Activated effector memory CD4-positive, alpha-beta T cell treated with anti-CD3 and anti-CD28 coated beads, Interleukin-2, amount 50 U/mL, for 16 hours (primary cell): ENCODE measurements at regions not wholly inside any gene's neighbourhood (a gene's known extent, or its start where the extent isn't known, plus 50 kb on each side); places are given as distances from the start of the nearest gene placed in this dataset.
"Not testable (repeated sequence)": the region's sequence is repeated elsewhere in the genome, so short reads cannot be mapped to it uniquely, and the experiment has no call there.

Source experiments
- DNase-seq: peaks from one replicate; pipeline ENCODE4 v3.0.0-alpha.2; 2020

- not testable (repeated sequence) for DNase-seq
Measured at GRCh38 chr5:30455484-30455883, 738.0 kb upstream of the CDH6 start.

- no peak for DNase-seq
Measured at GRCh38 chr5:30453168-30453567, 740.3 kb upstream of the CDH6 start.

GRCh38 chr5:30450153-30450552 is 743.3 kb upstream of the CDH6 start:
- DNase-seq = no peak

- DNase-seq = no peak
Measured at GRCh38 chr5:30447431-30447830, 746.1 kb upstream of the CDH6 start.

- DNase-seq = no peak
Measured at GRCh38 chr5:30446456-30446855, 747.0 kb upstream of the CDH6 start.

- DNase-seq = no peak
Measured at GRCh38 chr5:30438785-30439184, 754.7 kb upstream of the CDH6 start.

GRCh38 chr5:30436691-30437090 is 756.8 kb upstream of the CDH6 start:
- no peak for DNase-seq

- DNase-seq = not testable (repeated sequence)
Measured at GRCh38 chr5:30428866-30429407, 764.5 kb upstream of the CDH6 start.

- DNase-seq = no peak
Measured at GRCh38 chr5:30414078-30414477, 779.4 kb upstream of the CDH6 start.

- DNase-seq = no peak
Measured at GRCh38 chr5:30413540-30413939, 779.9 kb upstream of the CDH6 start.

GRCh38 chr5:30405821-30406220 is 787.7 kb upstream of the CDH6 start:
- no peak for DNase-seq

- no peak for DNase-seq
Measured at GRCh38 chr5:30401479-30402058, 791.9 kb upstream of the CDH6 start.

GRCh38 chr5:30398423-30398822 is 795.1 kb upstream of the CDH6 start:
- no peak for DNase-seq

GRCh38 chr5:30392897-30393296 is 800.6 kb upstream of the CDH6 start:
- DNase-seq = no peak

- DNase-seq = no peak
Measured at GRCh38 chr5:30390095-30390494, 803.4 kb upstream of the CDH6 start.

GRCh38 chr5:30387974-30388632 is 805.4 kb upstream of the CDH6 start:
- no peak for DNase-seq

- DNase-seq = no peak
Measured at GRCh38 chr5:30385754-30386153, 807.7 kb upstream of the CDH6 start.

GRCh38 chr5:30384171-30384570 is 809.3 kb upstream of the CDH6 start:
- no peak for DNase-seq

- no peak for DNase-seq
Measured at GRCh38 chr5:30380228-30380627, 813.3 kb upstream of the CDH6 start.

- no peak for DNase-seq
Measured at GRCh38 chr5:30376848-30377247, 816.6 kb upstream of the CDH6 start.

GRCh38 chr5:30368064-30368463 is 825.4 kb upstream of the CDH6 start:
- no peak for DNase-seq

- not testable (repeated sequence) for DNase-seq
Measured at GRCh38 chr5:30365031-30365430, 828.5 kb upstream of the CDH6 start.

- no peak for DNase-seq
Measured at GRCh38 chr5:30357371-30357770, 836.1 kb upstream of the CDH6 start.

- DNase-seq = no peak
Measured at GRCh38 chr5:30355675-30356074, 837.8 kb upstream of the CDH6 start.

- DNase-seq = no peak
Measured at GRCh38 chr5:30347858-30348257, 845.6 kb upstream of the CDH6 start.
